AG04449 (cell line): ENCODE measurements at regions not wholly inside any gene's neighbourhood (a gene's known extent, or its start where the extent isn't known, plus 50 kb on each side); places are given as distances from the start of the nearest gene placed in this dataset.

Experiments
- CTCF ChIA-PET: fragments of 350-600 bp; formaldehyde crosslinking; extraction: SDS; loops from one replicate; lab custom pipeline; 2021; ENCODE audit warnings: antibody characterized with exemption; lab: Yijun Ruan, JAX
- POLR2A ChIA-PET: fragments of 400-600, 350-600 bp; formaldehyde crosslinking; extraction: SDS; loops from one replicate; lab custom pipeline; 2020; ENCODE audit warnings: antibody characterized with exemption, inconsistent platforms; lab: Yijun Ruan, JAX
- DNase-seq: peaks from one replicate; pipeline ENCODE4 v3.0.0-alpha.2; 2010; ENCODE audit warnings: low read depth, low spot score
- H3K4me3 ChIP-seq: 2 replicates; pipeline ENCODE4 v1.5.1; 2011; ENCODE audit warnings: low read depth, mild to moderate bottlenecking, control low read depth, low read length
- CTCF ChIP-seq: IDR thresholded peaks from one replicate; pipeline ENCODE4 v1.5.1; 2011; ENCODE audit warnings: mild to moderate bottlenecking, moderate library complexity, low read length, control low read depth, inconsistent platforms; ENCODE audit not compliant: insufficient read depth; ENCODE audit errors: missing control alignments

GRCh38 chr12:16691624-16692023 lies 85.7 kb upstream of the LMO3 start:
- TF ChIP-seq CTCF, result no peak
- POLR2A ChIA-PET, result no interaction called here
- CTCF ChIA-PET, result no interaction called here

GRCh38 chr12:16688200-16688599 lies 82.2 kb upstream of the LMO3 start:
- no peak overlapping the region for H3K4me3 ChIP-seq
- DNase-seq, result no peak
- no peak for TF ChIP-seq CTCF
- ChIA-PET CTCF (no interaction called here), POLR2A (no interaction called here)

More at GRCh38 chr12:16691624-16692023, 85.7 kb upstream of the LMO3 start:
- no peak for DNase-seq
- no peak overlapping the region for H3K4me3 ChIP-seq

GRCh38 chr12:16685107-16685506 lies 79.1 kb upstream of the LMO3 start:
- DNase-seq, result no peak
- no peak overlapping the region for H3K4me3 ChIP-seq
- POLR2A ChIA-PET, result no interaction called here
- TF ChIP-seq CTCF, result no peak
- CTCF ChIA-PET, result interaction anchor here (1.6 kb wide), 1 partner anchor 299 kb away, joined by 3 read pairs; no protein-coding TSS in a partner anchor

- no peak for TF ChIP-seq CTCF
- DNase-seq, result no peak
- POLR2A ChIA-PET, result no interaction called here
- CTCF ChIA-PET, result no interaction called here
- H3K4me3 ChIP-seq, result no peak overlapping the region
Measured at GRCh38 chr12:16681196-16681595, 75.2 kb upstream of the LMO3 start.

GRCh38 chr12:16675438-16675837 lies 69.5 kb upstream of the LMO3 start:
- POLR2A ChIA-PET, result no interaction called here
- DNase-seq, result no peak
- TF ChIP-seq CTCF, result no peak
- H3K4me3 ChIP-seq, result no peak overlapping the region
- CTCF ChIA-PET, result no interaction called here

GRCh38 chr12:16674885-16675284 lies 68.9 kb upstream of the LMO3 start:
- no peak for DNase-seq
- ChIA-PET CTCF (no interaction called here), POLR2A (no interaction called here)
- TF ChIP-seq CTCF, result no peak
- H3K4me3 ChIP-seq, result no peak overlapping the region
